HL-60 (cell line): ENCODE measurements at regions not wholly inside any gene's neighbourhood (a gene's known extent, or its start where the extent isn't known, plus 50 kb on each side); places are given as distances from the start of the nearest gene placed in this dataset.

Experiments used
- DNase-seq, 2 experiments: peaks; one replicate each; pipeline ENCODE4 v3.0.0-alpha.2; 2010 to 2020; ENCODE audit warnings: low read depth in 1 of 2, low spot score in 1 of 2
- H3K27ac ChIP-seq: fragments of 250-450 bp; sonication (Bioruptor Pico); replicated peaks from 2 replicates; pipeline ENCODE4 v1.5.1; 2020; ENCODE audit warnings: mild to moderate bottlenecking, moderate library complexity
- H3K27me3 ChIP-seq: fragments of 250-450 bp; sonication (Bioruptor Pico); 2 replicates; pipeline ENCODE4 v1.5.1; 2021; ENCODE audit warnings: mild to moderate bottlenecking, moderate library complexity; ENCODE audit not compliant: insufficient read depth, poor library complexity, severe bottlenecking
- H3K4me3 ChIP-seq: replicated peaks from 2 replicates; pipeline ENCODE4 v1.5.1; 2011; ENCODE audit warnings: mild to moderate bottlenecking, control low read depth, low read length; ENCODE audit not compliant: insufficient read depth
- CTCF ChIP-seq: IDR thresholded peaks from one replicate; pipeline ENCODE4 v1.5.1; 2011; ENCODE audit warnings: low read length, control low read depth, inconsistent platforms; ENCODE audit not compliant: insufficient read depth
- GABPA ChIP-seq: IDR thresholded peaks from 2 replicates; pipeline ENCODE4 v1.6.1; 2012; ENCODE audit warnings: low read depth
- POLR2AphosphoS5 ChIP-seq: IDR thresholded peaks from 2 replicates; pipeline ENCODE4 v1.6.1; 2012; ENCODE audit warnings: low read depth
- SPI1 ChIP-seq: IDR thresholded peaks from 2 replicates; pipeline ENCODE4 v1.6.1; 2012; ENCODE audit warnings: low read depth, mild to moderate bottlenecking, borderline replicate concordance
- TF ChIP-seq, protein P1 (sequence below): IDR thresholded peaks from 2 replicates; pipeline ENCODE4 v1.6.1; 2012; ENCODE audit warnings: low read depth; ENCODE audit not compliant: insufficient replicate concordance

DNA sequence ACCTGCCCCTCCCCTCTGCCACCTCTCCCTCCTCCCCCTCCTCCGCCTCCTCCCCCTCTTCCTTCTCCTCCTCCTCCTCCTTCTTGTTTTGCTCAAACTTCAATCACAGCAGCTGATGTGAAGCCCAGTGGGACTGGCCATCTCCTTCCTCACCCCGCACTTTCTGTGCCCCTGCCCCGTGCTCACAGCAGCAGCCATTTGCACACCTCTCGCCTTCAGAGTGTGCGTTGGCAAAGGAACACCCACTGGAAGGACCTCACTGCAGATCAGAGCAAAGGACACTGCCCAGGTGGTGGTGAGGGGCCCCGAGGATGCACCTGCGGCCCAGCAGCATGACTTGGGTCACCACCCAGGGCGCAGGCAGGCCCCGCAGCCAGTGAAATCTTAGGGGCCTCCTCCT, 98.8 kb downstream of the SOX1 start:
- H3K27ac ChIP-seq: no peak overlapping the region
- DNase-seq: no peak
- no peak overlapping the region for H3K4me3 ChIP-seq
- peaks cover 6% of the 10 kb centered on the region for H3K27me3 ChIP-seq
- TF ChIP-seq CTCF: no peak

GRCh38 chr13:112168761-112169160, 101.8 kb downstream of the SOX1 start:
- TF ChIP-seq CTCF: no peak
- TF ChIP-seq POLR2AphosphoS5: no peak
- TF ChIP-seq GABPA: no peak
- TF ChIP-seq SPI1: no peak
- TF ChIP-seq, protein P1, sequence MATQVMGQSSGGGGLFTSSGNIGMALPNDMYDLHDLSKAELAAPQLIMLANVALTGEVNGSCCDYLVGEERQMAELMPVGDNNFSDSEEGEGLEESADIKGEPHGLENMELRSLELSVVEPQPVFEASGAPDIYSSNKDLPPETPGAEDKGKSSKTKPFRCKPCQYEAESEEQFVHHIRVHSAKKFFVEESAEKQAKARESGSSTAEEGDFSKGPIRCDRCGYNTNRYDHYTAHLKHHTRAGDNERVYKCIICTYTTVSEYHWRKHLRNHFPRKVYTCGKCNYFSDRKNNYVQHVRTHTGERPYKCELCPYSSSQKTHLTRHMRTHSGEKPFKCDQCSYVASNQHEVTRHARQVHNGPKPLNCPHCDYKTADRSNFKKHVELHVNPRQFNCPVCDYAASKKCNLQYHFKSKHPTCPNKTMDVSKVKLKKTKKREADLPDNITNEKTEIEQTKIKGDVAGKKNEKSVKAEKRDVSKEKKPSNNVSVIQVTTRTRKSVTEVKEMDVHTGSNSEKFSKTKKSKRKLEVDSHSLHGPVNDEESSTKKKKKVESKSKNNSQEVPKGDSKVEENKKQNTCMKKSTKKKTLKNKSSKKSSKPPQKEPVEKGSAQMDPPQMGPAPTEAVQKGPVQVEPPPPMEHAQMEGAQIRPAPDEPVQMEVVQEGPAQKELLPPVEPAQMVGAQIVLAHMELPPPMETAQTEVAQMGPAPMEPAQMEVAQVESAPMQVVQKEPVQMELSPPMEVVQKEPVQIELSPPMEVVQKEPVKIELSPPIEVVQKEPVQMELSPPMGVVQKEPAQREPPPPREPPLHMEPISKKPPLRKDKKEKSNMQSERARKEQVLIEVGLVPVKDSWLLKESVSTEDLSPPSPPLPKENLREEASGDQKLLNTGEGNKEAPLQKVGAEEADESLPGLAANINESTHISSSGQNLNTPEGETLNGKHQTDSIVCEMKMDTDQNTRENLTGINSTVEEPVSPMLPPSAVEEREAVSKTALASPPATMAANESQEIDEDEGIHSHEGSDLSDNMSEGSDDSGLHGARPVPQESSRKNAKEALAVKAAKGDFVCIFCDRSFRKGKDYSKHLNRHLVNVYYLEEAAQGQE: no peak
- Histone ChIP-seq H3K4me3 (no peak overlapping the region), H3K27me3 (peaks cover 2% of the 10 kb centered on the region), H3K27ac (no peak overlapping the region)
- no peak for DNase-seq

- peaks cover 2% of the 10 kb centered on the region for H3K27me3 ChIP-seq
- no peak overlapping the region for H3K4me3 ChIP-seq
- no peak overlapping the region for H3K27ac ChIP-seq
- TF ChIP-seq, protein P1: no peak
- TF ChIP-seq POLR2AphosphoS5: no peak
- DNase-seq: no peak
Measured at GRCh38 chr13:112169941-112170822, 103.2 kb downstream of the SOX1 start.

- TF ChIP-seq, protein P1: no peak
- TF ChIP-seq GABPA: no peak
- Histone ChIP-seq H3K4me3 (no peak overlapping the region), H3K27me3 (peaks cover 2% of the 10 kb centered on the region), H3K27ac (no peak overlapping the region)
- DNase-seq: no peak
Measured at GRCh38 chr13:112170823-112171569, 104.0 kb downstream of the SOX1 start.
